ENCODE measurements at regions not wholly inside any gene's neighbourhood (a gene's known extent, or its start where the extent isn't known, plus 50 kb on each side); places are given as distances from the start of the nearest gene placed in this dataset.

DNA sequence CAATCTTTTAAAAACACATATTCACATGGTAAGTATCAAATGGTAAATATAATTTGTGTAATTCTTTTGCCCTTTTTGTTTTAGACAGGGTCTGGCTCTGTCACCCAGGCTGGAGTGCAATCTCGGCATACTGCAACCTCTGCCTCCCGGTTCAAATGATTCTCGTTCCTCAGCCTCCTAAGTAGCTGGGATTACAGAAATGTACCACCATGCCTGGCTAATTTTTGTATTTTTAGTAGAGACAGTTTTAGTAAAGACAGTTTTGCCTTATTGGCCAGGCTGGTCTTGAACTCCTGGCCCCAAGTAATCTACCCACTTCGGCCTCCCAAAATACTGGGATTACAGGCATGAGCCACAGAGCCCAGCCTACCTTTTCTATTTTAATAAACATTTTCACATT, 182.2 kb downstream of the MYCN start:
- no peak overlapping the region for H3K9ac ChIP-seq (ENCODE audit: insufficient read depth in 1 of 2, low read length in 2 of 2)
- TF ChIP-seq, protein P1, sequence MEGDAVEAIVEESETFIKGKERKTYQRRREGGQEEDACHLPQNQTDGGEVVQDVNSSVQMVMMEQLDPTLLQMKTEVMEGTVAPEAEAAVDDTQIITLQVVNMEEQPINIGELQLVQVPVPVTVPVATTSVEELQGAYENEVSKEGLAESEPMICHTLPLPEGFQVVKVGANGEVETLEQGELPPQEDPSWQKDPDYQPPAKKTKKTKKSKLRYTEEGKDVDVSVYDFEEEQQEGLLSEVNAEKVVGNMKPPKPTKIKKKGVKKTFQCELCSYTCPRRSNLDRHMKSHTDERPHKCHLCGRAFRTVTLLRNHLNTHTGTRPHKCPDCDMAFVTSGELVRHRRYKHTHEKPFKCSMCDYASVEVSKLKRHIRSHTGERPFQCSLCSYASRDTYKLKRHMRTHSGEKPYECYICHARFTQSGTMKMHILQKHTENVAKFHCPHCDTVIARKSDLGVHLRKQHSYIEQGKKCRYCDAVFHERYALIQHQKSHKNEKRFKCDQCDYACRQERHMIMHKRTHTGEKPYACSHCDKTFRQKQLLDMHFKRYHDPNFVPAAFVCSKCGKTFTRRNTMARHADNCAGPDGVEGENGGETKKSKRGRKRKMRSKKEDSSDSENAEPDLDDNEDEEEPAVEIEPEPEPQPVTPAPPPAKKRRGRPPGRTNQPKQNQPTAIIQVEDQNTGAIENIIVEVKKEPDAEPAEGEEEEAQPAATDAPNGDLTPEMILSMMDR (IDR thresholded peaks at IDR 0.05; ENCODE audit: control extremely low read depth, extremely low read depth) = no peak
- ATAC-seq (ENCODE audit: insufficient read depth, low FRiP score) = no peak
- peaks cover 0 to 4% (median 0%) of the 10 kb centered on the region in 4 donors for H3K9me3 ChIP-seq (ENCODE audit: control insufficient read depth in 4 of 4, insufficient read depth in 3 of 4, low read length in 3 of 4)
- no peaks in the 10 kb centered on the region for H3K27me3 ChIP-seq (ENCODE audit: control insufficient read depth in 3 of 3, insufficient read depth in 3 of 3, low read length in 2 of 3)
- no peaks in the 10 kb centered on the region for H3K4me1 ChIP-seq (ENCODE audit: control insufficient read depth in 5 of 5, insufficient read depth in 5 of 5, low read length in 5 of 5)
- WGBS, 2 donors = 92 to 96% methylated on average over 4 of the region's 4 CpGs
- H3K36me3 ChIP-seq (ENCODE audit: control insufficient read depth in 4 of 4, insufficient read depth in 4 of 4, low read length in 4 of 4) = no peaks in the 10 kb centered on the region
- no peak overlapping the region for H3K27ac ChIP-seq (ENCODE audit: low read depth in 1 of 2, low read length in 1 of 2)
- no peak overlapping the region for H3K4me3 ChIP-seq
- DNase-seq = no peak

DNA sequence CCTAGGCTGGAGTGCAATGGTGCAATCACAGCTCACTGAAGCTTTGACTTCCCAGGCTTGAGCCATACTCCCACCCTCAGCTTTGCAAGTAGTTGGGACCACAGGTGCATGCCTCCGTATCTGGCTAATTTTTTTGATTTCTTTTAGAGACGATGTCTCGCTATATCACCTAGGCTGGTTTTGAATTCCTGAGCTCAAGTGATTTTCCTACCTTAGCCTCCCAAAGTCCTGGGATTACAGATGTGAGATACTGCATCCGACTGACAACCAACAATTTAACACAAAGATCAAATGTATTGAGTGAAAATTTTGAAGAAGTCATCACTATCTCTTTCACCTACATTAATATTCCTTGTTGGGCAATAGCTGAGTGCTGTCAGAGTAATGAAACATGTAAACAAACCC, 181.6 kb downstream of the MYCN start:
- H3K9me3 ChIP-seq (ENCODE audit: control insufficient read depth in 4 of 4, insufficient read depth in 3 of 4, low read length in 3 of 4) = peaks cover 0 to 4% (median 0%) of the 10 kb centered on the region in 4 donors
- no peaks in the 10 kb centered on the region for H3K36me3 ChIP-seq (ENCODE audit: control insufficient read depth in 4 of 4, insufficient read depth in 4 of 4, low read length in 4 of 4)
- DNase-seq (no peak), ATAC-seq (ENCODE audit: insufficient read depth, low FRiP score) (no peak)
- H3K9ac ChIP-seq (ENCODE audit: insufficient read depth in 1 of 2, low read length in 2 of 2) = no peak overlapping the region
- H3K27me3 ChIP-seq (ENCODE audit: control insufficient read depth in 3 of 3, insufficient read depth in 3 of 3, low read length in 2 of 3) = no peaks in the 10 kb centered on the region
- no peak overlapping the region for H3K27ac ChIP-seq (ENCODE audit: low read depth in 1 of 2, low read length in 1 of 2)
- WGBS, 2 donors = 93 to 97% methylated on average over 4 of the region's 4 CpGs
- H3K4me1 ChIP-seq (ENCODE audit: control insufficient read depth in 5 of 5, insufficient read depth in 5 of 5, low read length in 5 of 5) = no peaks in the 10 kb centered on the region
- TF ChIP-seq, protein P1 (IDR thresholded peaks at IDR 0.05; ENCODE audit: control extremely low read depth, extremely low read depth) = no peak
- H3K4me3 ChIP-seq = no peak overlapping the region

DNA sequence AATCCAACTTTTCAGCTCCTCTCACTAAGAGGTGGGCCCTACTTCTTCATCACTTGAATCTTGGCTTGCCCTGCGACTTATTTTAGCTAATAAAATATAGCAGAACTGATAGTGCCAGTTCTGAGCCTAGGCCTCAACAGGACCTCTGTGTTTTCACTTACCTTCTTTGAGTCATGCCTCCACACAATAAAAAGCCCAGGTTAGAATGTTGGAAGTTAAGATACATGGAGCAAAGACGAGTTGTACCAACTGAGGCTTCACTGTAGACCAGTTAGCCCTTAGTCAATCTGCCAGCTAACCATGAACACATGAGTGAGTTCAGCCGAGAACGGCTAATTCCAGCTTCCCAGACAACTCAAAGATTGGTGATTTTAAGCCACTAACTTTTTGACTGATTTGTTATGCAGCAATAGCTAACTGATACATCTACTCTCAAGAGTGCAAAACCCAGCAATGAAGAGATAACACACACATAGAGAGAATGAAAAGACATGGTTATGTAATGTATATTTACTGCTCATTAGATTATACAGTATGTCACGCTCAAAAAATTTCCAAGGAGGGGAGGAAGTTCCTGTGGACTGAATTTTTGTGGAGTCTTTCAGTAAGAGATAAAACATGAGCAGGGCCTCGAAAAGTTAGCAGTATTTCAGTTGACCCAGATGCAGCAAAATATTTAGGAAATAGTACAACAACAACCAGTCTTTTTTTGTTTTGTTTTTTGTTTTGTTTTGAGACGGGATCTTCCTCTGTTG, 181.1 kb downstream of the MYCN start:
- H3K4me1 ChIP-seq (ENCODE audit: control insufficient read depth in 5 of 5, insufficient read depth in 5 of 5, low read length in 5 of 5) = no peaks in the 10 kb centered on the region
- H3K4me3 ChIP-seq = no peak overlapping the region
- no peak for DNase-seq
- H3K36me3 ChIP-seq (ENCODE audit: control insufficient read depth in 4 of 4, insufficient read depth in 4 of 4, low read length in 4 of 4) = no peaks in the 10 kb centered on the region
- peaks cover 0 to 4% (median 0%) of the 10 kb centered on the region in 4 donors for H3K9me3 ChIP-seq (ENCODE audit: control insufficient read depth in 4 of 4, insufficient read depth in 3 of 4, low read length in 3 of 4)
- ATAC-seq (ENCODE audit: insufficient read depth, low FRiP score) = no peak
- H3K27me3 ChIP-seq (ENCODE audit: control insufficient read depth in 3 of 3, insufficient read depth in 3 of 3, low read length in 2 of 3) = no peaks in the 10 kb centered on the region
- WGBS, 2 donors = 90 to 94% methylated on average over 7 of the region's 7 CpGs
- no peak overlapping the region for H3K27ac ChIP-seq (ENCODE audit: low read depth in 1 of 2, low read length in 1 of 2)
- no peak overlapping the region for H3K9ac ChIP-seq (ENCODE audit: insufficient read depth in 1 of 2, low read length in 2 of 2)
- TF ChIP-seq, protein P1 (IDR thresholded peaks at IDR 0.05; ENCODE audit: control extremely low read depth, extremely low read depth) = no peak
